ENCODE measurements at regions not wholly inside any gene's neighbourhood (a gene's known extent, or its start where the extent isn't known, plus 50 kb on each side); places are given as distances from the start of the nearest gene placed in this dataset.
A peak's percentile ranks its signal among the peaks of the same experiment; 100 is the strongest.

DNA sequence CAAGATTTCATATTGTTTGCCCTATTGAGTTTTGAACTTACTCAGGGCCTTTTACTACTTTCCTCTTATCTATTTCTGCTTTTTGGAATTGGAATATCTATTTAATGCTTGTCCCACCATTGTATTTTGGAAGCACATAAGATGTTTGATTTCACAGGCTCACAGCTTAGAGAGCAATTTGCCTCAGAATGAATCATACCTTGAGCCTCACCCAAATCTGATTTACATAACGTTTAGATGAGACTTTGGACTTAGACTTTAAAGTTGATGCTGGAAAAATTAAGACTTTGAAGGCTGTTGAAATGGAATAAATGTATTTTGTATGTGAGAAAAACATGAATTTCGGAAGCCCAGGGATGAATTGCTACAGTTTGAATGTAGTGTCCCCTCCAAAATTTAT, 458.9 kb downstream of the CNTN6 start:
- DNase-seq (ENCODE audit: low read depth): no peak

DNA sequence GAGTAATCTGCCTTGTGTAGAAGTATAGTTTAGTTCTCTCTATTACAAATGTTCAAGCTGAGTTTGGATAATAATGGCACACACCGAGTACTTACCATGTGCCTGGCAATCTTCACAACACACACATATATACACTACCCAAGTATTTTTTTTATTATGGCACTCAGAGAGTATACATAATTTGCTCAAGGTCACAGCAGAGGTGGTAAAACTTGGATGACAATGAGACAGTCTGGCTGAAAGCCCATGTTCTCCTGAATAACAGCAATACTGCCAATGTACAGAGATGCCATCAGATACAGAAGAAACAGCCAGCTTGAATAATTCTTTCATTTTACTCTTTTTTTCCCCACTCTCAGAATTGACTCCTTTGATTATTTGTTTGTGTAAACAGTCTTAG, 460.0 kb downstream of the CNTN6 start:
- no peak for DNase-seq (ENCODE audit: low read depth)

DNA sequence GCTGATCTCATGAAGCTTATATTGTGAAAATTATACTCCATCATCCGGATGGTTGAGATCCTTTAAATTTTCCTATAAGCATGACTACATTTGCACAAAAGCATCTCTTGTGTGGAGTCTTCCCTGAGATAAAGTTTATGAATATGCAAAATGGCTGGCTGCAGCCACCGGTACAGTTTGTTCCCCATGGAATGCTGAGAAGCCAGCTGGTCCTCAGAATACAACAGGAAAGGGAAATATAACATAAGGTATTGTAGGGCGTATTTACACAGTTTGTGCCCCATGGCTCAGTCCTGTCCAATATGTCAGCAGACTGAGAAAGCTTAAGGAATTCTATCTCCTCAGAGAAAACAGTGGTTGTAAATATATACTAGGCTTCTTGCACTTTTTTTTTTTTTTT, 468.6 kb downstream of the CNTN6 start:
- no peak for DNase-seq (ENCODE audit: low read depth)

DNA sequence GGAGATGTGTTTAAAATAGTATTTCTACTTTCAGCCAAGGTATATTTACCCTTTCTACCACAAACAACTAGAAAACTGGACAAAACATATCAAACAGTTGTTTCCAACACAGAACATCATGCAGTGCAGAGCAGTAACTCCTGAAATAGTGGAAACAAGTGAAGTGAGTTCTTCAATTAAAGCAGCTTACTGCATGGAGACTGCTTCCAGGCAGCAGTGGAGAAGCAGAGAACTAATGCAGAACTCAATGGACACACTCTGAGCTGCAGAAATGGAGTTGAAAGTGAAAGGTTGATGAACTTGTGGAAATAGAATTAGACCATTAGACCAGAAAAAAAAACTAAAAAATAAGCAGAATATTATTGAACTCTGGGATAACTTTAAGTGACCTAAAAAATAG, 478.9 kb downstream of the CNTN6 start:
- DNase-seq (ENCODE audit: low read depth): no peak

DNA sequence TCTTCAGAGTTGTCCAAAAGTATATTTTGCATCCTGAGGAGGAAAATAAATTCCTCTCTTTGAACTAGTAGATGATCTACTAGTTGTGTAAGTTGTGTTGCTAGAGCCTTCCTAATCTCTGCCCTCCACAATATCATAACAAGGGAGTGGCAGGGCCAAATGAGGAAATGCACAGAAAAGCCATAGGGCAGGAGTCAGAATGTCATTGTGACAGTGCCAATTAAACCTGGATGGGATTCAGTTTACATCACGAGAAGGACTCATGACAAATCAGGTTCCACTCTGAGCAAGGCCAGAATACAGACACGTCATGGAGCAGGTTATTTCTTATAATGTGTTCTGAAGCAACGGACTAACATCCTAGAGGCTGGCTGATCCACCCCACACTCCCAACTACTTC, 483.2 kb downstream of the CNTN6 start:
- DNase-seq (ENCODE audit: low read depth): no peak

DNA sequence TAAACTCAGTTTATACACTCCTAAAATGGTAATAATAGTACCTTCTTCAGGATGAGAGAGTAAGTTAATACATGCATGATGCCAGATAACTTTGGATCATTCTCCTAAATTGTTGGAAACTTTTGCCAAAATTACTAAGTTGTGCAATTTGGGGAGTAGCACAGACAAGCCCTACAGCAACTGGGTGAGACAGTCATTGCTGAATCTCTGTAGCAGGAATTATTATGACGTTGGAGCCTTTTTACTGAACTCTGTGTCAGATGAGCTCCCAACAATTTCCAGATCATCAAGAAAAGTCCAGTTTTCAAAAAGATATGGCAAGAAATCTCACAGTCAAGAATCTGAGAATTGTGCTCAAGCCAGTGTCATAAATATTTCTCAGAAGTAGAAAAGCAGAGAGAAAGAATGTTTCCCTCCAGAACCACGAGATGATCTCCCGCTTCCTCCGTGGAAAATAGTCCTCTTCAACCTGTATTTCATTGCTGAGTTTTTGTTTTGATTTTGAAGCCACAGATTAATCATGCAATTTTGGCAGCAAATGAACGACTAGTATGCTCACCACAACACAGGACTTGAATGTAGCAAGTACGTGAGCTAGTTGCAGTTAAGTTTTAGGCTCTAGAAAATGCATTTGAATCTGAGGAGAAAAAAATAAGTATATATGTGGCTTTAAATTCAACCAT, 485.4 kb downstream of the CNTN6 start:
- DNase-seq (ENCODE audit: low read depth): peak; percentile 53

DNA sequence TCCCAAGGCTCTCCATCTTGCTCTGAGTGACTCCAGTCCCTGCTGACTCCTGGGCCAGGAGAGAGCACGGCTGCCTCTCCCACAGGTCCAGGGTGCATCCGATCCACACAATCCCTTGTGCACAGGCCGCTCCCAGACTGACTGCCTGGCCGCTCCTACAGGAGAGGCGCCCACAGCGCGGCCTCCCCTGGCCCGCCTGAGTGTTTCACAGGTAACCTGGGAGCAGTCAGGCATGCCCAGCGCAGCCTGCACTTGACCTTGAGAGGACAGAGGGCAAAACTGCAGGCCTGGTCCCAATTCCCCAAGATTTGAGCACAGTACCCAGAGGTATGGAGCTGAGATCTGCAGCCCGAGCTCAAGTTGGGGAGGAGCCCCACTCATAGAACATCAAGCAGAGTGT, 490.2 kb downstream of the CNTN6 start:
- no peak for DNase-seq (ENCODE audit: low read depth)

DNA sequence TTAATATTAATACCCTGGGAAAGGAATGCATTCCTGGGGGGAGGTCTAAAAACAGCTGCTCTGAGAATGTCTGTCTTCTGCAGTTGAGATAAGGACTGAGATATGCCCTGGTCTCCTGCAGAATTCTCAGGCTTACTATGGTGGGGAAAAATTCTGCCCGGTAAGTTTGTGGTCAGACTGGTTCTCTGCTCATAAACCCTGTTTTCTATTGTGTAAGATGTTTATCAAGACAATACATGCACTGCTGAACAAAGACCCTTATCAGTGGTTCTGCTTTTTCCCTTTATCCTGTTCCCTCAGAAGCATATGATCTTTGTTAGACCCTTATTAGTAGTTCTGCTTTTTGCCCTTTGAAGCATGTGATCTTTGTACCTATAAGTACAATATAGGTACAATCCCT, 494.6 kb downstream of the CNTN6 start:
- DNase-seq (ENCODE audit: low read depth): no peak

DNA sequence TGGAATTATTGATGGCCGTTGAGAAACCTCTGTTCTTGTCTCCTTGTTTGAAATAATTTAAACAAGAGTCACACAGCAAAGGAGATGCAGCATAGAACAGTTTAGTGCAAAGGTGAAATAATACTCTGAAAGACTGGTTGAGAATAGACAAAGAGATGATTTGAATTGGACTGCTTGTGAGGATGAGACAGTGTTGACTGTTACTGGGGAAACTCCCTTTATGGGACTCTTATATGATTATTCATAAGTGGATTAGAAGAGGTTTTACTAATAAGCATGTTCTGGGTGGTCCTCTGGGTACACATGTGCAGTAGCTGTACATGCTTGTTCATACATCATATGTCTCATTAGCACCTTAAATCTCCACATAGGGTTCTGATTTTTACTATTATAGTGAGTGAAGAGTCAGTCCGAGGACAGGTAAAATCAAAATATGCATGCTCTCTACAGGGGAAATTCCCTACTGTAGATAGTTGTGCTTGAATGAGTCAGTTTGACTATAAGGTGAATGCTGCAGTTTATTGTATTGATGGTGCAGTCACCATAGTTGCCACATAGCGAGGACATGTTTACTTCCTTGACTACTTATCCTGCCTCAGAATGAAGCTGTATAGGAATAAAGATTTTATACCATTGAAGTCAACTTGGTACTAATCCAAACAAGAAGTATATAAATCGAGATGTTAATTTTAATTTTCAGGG, 498.7 kb downstream of the CNTN6 start:
- no peak for DNase-seq (ENCODE audit: low read depth)

DNA sequence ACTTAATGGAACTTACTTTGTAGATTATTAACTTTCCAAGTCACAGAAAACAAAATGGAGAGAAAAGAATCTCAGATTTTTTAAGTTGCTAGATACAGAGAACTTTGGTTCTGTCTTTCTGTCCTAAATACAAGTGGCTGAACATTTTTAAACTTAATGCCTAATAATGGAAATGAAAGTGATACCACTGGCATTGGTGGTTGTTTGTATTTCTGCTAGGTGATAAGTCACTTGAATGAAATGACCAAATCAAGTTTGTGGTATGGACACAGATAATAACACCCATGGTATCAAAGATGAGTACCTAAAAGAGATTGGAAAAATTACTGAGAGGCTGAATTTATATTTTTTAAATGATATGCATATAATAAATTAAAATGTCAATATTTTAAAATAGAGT, 502.1 kb downstream of the CNTN6 start:
- no peak for DNase-seq (ENCODE audit: low read depth)

DNA sequence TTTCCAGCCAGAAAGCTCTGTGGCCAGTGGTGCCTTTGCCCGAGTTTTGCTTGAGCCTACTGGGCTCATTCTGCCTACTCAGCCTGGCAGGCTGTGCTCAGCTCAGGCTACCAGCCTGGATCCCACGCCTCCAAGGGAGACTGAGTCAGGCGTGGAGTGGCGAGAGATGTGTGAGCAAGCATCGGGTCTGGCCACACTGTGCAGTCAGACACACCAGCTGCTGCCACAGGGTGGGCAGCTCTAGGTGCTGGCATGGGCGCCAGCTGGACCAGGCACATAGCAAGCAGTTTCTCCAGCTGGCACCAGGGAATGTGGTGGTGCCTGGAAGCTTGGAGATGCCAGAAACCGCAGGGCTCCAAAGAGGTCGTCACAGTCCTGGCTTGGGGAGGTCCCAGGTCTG, 498.5 kb upstream of the CNTN4 start:
- no peak for DNase-seq (ENCODE audit: low read depth)

DNA sequence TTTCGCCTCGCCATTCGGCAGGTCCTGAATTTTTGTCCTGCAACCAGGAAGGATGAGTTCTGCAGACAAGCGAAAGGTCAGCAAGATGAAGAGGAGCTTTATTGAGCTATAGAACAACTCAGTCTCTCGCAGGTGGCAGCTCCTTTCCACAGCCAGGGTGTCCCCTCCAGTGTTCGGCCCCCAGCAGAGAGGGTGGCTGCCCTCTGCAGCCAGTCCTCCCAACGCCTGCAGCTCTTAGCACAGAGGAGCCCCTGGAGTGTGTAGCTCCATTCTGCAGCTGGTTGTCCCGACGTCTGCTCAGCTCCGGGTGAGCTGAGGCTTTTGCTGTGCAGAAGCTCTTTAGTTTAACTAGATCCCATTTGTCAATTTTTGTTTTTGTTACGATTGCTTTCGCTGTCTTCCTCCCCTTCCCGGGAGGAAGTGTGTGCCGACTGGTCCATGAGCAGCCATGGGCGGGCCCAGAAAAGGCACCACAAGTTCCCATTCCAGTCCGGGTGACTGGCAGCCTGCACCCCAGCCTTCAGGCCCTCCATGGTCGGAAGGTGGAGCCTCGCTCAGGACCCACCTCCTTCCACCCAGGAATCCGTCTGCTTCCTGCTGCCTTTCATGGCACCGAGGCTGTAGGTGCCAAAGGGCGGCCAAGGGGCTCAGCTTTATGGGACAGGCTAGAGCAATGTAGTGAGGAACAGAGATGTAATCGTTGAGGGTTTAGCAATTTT, 497.8 kb upstream of the CNTN4 start:
- peak; percentile 33 for DNase-seq (ENCODE audit: low read depth)

DNA sequence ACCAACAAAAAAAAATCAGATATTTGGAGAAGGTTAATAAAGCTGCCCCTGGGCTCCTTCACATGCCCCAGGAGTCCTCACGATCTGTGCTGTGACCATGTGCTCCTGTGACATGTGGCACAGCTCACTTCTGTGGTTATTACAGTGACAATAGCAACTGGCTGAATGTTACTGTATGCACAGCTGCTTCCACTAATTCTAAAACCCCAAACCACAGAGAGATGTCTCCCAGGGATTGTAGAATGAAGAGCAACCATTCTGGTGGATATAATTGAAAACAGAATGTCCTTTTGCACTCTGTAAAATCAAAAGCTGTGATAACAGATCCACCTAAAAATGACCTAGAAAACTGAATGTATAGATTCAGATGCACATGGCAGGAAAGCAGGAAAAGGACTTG, 489.2 kb upstream of the CNTN4 start:
- DNase-seq (ENCODE audit: low read depth): no peak

DNA sequence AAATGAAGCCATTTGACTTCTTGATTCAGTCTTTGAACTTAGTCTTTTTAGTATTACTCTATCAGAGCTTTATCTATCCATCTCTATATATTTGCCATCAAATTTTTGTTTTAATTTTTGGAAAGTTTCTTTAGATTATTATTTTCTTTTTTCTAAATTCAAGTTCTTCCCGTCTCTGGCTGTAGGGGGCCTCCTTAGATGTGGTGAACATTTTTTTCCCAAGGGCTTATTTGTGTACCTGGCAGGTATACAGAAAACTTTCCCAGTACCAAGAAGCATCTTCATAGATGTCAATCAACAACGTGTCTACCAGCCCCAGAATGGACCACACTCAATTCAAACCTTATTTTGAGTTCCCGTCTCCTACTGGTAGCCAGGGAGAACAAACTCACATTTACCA, 486.8 kb upstream of the CNTN4 start:
- no peak for DNase-seq (ENCODE audit: low read depth)

DNA sequence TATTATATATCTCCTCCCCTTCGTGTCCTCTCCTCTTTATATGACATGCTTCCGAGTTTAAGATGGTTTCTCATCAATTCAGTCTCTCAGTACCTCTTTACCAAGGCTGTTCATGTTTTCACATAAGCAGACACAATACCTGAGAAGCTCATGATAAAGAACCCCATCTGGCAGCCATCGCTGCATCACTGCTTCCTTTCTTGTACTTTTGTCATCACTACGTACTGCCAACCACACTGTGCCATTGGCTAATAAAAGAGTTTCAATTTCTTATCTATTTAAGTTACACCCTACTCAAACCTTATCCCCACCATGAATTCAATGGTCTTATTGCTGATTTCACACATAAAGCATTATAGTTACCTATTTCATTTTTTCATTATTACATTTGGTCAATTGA, 484.7 kb upstream of the CNTN4 start:
- DNase-seq (ENCODE audit: low read depth): no peak

DNA sequence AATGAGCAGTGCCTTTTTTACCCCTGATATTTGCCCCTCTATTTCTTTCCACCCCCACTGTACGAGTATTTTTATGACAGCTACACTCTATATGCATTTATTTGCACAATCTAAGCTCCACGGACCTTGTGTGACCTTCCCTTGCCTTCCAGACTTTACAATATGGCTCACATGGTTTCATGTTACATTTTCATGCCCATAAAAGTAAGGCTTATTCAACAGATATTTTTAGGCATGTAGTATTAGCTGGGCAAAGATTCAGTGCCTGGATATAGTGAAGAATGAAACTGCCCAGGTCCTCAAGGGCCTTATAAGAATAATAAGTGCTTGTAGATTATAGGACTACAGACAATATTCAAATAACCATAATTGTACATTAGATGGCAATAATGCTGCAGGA, 481.9 kb upstream of the CNTN4 start:
- peak; percentile 37 for DNase-seq (ENCODE audit: low read depth)

DNA sequence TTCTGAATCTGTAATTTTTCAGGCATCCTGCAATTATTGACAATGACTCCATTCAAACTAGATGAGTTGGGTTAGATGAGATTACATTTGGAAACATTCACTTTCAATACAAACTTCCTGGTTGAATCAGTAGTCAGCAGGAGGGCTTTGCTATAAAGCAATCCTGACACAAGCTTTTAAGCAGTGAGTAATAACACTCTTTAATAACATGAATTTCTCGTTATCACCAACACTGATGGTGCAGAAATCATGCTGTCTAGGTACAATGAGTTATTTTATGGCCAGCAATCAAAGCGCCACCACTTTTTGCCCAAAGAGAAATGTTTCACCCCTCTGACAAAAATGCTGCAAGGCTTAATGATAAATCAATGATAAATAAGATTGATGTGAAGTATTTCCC, 474.8 kb upstream of the CNTN4 start:
- DNase-seq (ENCODE audit: low read depth): no peak

DNA sequence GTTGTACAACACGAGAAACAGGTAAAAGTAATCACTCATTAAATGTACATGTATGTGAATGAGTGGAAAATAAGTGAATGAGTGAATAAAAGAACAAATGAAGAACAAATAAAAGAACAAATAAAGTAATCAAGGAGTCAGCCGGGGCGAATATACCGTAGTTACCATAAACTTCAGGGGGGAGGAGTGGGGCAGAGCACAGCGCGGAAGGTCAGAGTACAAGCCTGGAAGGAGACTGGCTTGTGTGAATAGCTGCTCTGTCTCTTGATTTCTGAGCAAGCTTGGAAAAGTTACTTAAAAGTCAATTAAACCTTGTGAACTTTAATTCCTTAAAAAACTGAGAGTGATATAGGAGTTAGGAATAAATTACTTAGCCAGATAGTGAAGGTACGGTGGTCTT, 466.5 kb upstream of the CNTN4 start:
- no peak for DNase-seq (ENCODE audit: low read depth)

DNA sequence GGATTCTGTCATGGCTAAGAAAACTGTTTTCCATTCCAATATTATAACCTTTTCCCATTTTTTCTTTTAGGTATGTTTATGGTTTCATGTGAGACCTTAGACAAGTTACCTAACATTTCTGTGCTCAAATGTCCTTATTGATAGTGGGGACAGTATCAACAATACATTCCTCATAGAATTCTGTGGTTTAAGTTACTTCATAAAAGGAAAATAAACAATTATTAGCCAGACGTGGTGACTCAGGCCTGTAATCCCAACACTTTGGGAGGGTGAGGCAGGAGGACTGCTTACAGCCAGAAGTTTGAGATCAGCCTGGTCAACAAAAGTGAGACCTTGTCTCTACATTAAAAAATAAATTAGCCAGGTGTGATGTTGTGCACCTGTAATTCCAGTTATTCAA, 436.8 kb upstream of the CNTN4 start:
- DNase-seq (ENCODE audit: low read depth): no peak

DNA sequence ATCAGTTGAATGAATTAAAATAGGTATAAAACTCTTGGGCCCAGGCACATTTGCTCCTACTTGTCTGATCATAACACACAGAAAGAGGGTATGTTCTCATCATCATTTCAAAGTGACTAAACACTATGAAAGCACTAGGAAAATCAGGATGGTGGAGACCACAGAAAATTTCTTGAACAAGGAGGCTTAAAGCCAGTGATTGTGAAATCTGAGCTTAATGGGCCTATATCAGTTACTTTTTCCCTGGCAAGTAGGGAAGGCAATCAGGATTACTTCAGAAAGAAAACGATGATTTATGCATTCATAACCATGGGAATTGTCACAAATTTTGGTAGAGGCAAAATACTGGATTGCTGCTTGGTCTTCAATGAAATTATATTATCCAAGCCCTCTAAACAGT, 434.4 kb upstream of the CNTN4 start:
- no peak for DNase-seq (ENCODE audit: low read depth)

DNA sequence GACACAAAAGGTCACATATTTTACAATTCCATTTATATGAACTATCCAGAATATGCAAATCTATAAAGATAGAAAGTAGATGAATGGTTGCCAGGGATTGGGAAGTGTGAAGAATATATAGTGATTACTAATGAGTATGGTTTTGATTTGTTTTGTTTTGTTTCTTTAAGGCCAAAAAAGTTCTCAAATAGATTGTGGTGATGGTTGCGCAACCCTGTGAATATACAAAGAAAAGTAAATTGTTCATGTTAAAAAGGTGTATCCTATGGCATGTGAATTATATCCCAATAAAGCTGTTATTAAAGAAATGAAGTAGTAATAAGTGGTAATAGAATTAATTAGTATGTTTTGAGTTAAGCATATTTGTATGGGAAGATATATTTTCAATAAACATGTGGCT, 431.8 kb upstream of the CNTN4 start:
- DNase-seq (ENCODE audit: low read depth): no peak

DNA sequence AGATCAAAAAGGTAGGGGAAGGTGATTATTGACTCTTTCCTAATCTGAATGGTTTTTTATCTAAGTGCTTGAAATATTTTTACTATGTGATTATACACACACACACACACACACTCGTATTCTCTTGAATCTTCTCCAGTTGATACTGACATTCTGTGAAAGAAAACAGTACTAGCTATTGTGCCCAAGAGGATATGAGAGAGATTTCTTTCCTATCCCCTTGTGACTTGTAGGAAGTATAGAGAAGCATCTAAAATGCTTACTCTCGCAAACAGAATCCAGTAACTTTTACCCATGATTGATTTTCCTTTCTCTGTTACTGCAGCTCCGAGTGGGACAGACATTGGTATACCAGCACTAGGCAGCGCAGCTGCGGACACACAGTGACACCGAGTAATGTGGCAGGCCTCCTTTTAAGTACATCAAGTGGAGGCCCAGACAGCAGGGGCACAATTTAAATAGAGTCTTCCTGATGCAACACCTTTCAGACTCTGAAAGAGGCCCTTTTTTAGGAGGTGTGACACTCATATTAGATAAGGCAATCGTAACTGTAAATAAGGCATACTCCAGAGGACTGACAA, 421.0 kb upstream of the CNTN4 start:
- DNase-seq (ENCODE audit: low read depth): no peak

DNA sequence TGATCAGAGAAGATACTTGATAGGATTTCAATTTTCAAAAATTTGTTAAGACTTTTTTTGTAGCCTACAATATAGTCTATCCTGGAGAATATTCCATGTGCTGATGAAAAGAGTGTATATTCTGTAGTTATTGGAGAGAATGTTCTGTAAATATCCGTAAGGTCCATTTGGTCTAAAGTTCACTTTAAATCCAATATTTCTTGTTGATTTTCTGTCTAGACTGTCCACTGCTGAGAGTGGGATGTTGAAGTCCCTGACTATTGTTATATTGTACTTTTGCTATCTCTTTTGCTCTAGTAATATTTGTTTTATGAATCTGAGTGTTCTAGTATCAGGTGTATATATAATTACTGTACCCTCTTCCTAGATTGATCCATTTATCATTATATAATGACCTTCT, 406.2 kb upstream of the CNTN4 start:
- DNase-seq (ENCODE audit: low read depth): no peak
